Naive thymus-derived CD4-positive, alpha-beta T cell (primary cell): ENCODE measurements at regions not wholly inside any gene's neighbourhood (a gene's known extent, or its start where the extent isn't known, plus 50 kb on each side); places are given as distances from the start of the nearest gene placed in this dataset.

ENCODE experiments used
- ATAC-seq: fragments of 150-1000 bp; cut with Tn5 transposase; 2 replicates; pipeline ENCODE4 v1.10.0; 2021; ENCODE audit warnings: mild to moderate bottlenecking, moderate library complexity
- CTCF ChIA-PET: fragments of 350-600 bp; sonication (Branson Sonifier 250); formaldehyde crosslinking; loops from one replicate; lab custom pipeline; 2021; ENCODE audit warnings: antibody characterized with exemption; lab: Charles Lee
- POLR2A ChIA-PET: fragments of 350-600 bp; sonication (Branson Sonifier 250); formaldehyde crosslinking; loops from one replicate; lab custom pipeline; 2021; ENCODE audit warnings: antibody characterized with exemption, inconsistent platforms; lab: Charles Lee
- DNase-seq, 9 donors: peaks; one replicate each; pipeline versions ENCODE4 v3.0.0 to v3.0.0-alpha.2; 2020 to 2022; ENCODE audit warnings: mixed read lengths in 1 of 9
- H3K27ac ChIP-seq: one replicate; pipeline ENCODE4 v1.7.0; 2013; ENCODE audit warnings: mild to moderate bottlenecking, low read depth, low read length, moderate library complexity
- H3K27me3 ChIP-seq, 2 donors: one replicate each; pipeline ENCODE4 v1.7.0; 2013; ENCODE audit warnings: low read length in 2 of 2, mild to moderate bottlenecking in 2 of 2, moderate library complexity in 2 of 2; ENCODE audit not compliant: control insufficient read depth in 2 of 2, insufficient read depth in 2 of 2
- H3K36me3 ChIP-seq, 3 experiments: 1 replicate in 2 of 3; 2 replicates in 1 of 3; pipeline ENCODE4 v1.7.0; 2013; ENCODE audit warnings: low read length in 3 of 3, mild to moderate bottlenecking in 3 of 3, moderate library complexity in 1 of 3; ENCODE audit not compliant: insufficient read depth in 3 of 3, control insufficient read depth in 2 of 3
- H3K4me1 ChIP-seq, 2 donors: one replicate each; pipeline ENCODE4 v1.7.0; 2013; ENCODE audit warnings: low read length in 2 of 2, mild to moderate bottlenecking in 2 of 2, moderate library complexity in 1 of 2; ENCODE audit not compliant: control insufficient read depth in 2 of 2, insufficient read depth in 2 of 2
- H3K4me3 ChIP-seq: 2 replicates; pipeline ENCODE4 v1.7.0; 2013; ENCODE audit warnings: mild to moderate bottlenecking, low read length
- H3K9me3 ChIP-seq, 3 experiments: 1 replicate in 2 of 3; 2 replicates in 1 of 3; pipeline ENCODE4 v1.7.0; 2013; ENCODE audit warnings: low read length in 3 of 3; ENCODE audit not compliant: control insufficient read depth in 2 of 3
- H3K27ac Mint-ChIP-seq, 9 donors: one replicate each; pipeline ENCODE4 v1.8.0; 2020 to 2022; ENCODE audit warnings: mixed read lengths in 9 of 9, mild to moderate bottlenecking in 8 of 9, moderate library complexity in 5 of 9, inconsistent platforms in 2 of 9
- H3K27me3 Mint-ChIP-seq, 5 donors: one replicate each; pipeline ENCODE4 v1.8.0; 2021 to 2022; ENCODE audit warnings: mixed read lengths in 5 of 5, mild to moderate bottlenecking in 1 of 5
- H3K36me3 Mint-ChIP-seq, 5 donors: one replicate each; pipeline ENCODE4 v1.8.0; 2020 to 2022; ENCODE audit warnings: mixed read lengths in 5 of 5, mild to moderate bottlenecking in 3 of 5, inconsistent platforms in 1 of 5
- H3K4me1 Mint-ChIP-seq, 7 donors: one replicate each; pipeline ENCODE4 v1.8.0; 2020 to 2022; ENCODE audit warnings: mixed read lengths in 7 of 7, mild to moderate bottlenecking in 3 of 7, inconsistent platforms in 1 of 7
- H3K4me3 Mint-ChIP-seq, 10 donors: one replicate each; pipeline ENCODE4 v1.8.0; 2020 to 2022; ENCODE audit warnings: mild to moderate bottlenecking in 10 of 10, mixed read lengths in 10 of 10, moderate library complexity in 6 of 10, inconsistent platforms in 2 of 10
- H3K9me3 Mint-ChIP-seq, 11 donors: one replicate each; pipeline ENCODE4 v1.8.0; 2020 to 2022; ENCODE audit warnings: mixed read lengths in 11 of 11, mild to moderate bottlenecking in 4 of 11, inconsistent platforms in 1 of 11, moderate library complexity in 1 of 11
- intact Hi-C, 2 donors: fragments of 100-400 bp; cut with micrococcal nuclease; formaldehyde crosslinking; loops; one replicate each; pipeline ENCODE4 v1.15.1; 2023

- Histone ChIP-seq H3K4me3 (no peak overlapping the region), H3K27ac (no peak overlapping the region), H3K4me1 (no peaks in the 10 kb centered on the region), H3K36me3 (no peaks in the 10 kb centered on the region), H3K27me3 (no peaks in the 10 kb centered on the region), H3K9me3 (no peaks in the 10 kb centered on the region)
- Mint-ChIP-seq H3K9me3 (peaks cover 0 to 9% (median 0%) of the 10 kb centered on the region in 11 donors), H3K27me3 (no peaks in the 10 kb centered on the region), H3K27ac (no peak overlapping the region), H3K36me3 (no peaks in the 10 kb centered on the region), H3K4me1 (no peaks in the 10 kb centered on the region), H3K4me3 (no peak overlapping the region)
- CTCF ChIA-PET: no interaction called here
- intact Hi-C loops: no loop called here
- DNase-seq (no peak), ATAC-seq (no peak)
- POLR2A ChIA-PET: no interaction called here
These were observed 119.9 kb upstream of the MPPED2 start for GRCh38 chr11:30705913-30706675.

- Mint-ChIP-seq H3K27ac (no peak overlapping the region), H3K9me3 (peaks cover 0 to 6% (median 0%) of the 10 kb centered on the region in 11 donors), H3K4me3 (no peak overlapping the region), H3K27me3 (no peaks in the 10 kb centered on the region), H3K4me1 (no peaks in the 10 kb centered on the region), H3K36me3 (no peaks in the 10 kb centered on the region)
- ChIA-PET POLR2A (no interaction called here), CTCF (no interaction called here)
- Histone ChIP-seq H3K36me3 (no peaks in the 10 kb centered on the region), H3K4me3 (no peak overlapping the region), H3K4me1 (no peaks in the 10 kb centered on the region), H3K9me3 (no peaks in the 10 kb centered on the region), H3K27me3 (no peaks in the 10 kb centered on the region), H3K27ac (no peak overlapping the region)
- intact Hi-C loops: no loop called here
- ATAC-seq: no peak
- DNase-seq: no peak
These were observed 112.3 kb upstream of the MPPED2 start for GRCh38 chr11:30698425-30698824.

DNA sequence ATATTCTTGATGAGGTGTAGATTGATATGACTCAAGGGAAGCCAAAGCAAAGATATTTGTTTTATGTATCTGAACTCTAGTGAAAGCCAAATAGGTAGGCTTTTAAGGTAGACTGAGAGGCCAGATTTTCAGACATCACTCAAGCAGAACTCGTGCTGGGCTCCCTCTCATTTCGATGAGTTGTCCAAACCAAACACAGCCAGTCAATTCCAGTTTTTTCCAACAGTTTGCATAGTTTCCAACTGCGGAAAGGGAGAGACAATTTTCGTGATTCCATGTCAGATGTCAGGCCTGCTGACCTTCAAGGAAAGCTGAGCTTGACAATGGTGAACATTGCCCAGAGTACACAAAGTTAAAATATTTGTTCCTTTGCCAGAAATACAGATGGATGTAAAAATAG, 110.9 kb upstream of the MPPED2 start:
- no peak overlapping the region for H3K27ac Mint-ChIP-seq
- ATAC-seq (no peak), DNase-seq (no peak)
- no peaks in the 10 kb centered on the region for H3K9me3 ChIP-seq
- no peak overlapping the region for H3K4me3 Mint-ChIP-seq
- POLR2A ChIA-PET: no interaction called here
- no peaks in the 10 kb centered on the region for H3K4me1 ChIP-seq
- H3K27me3 Mint-ChIP-seq: no peaks in the 10 kb centered on the region
- H3K9me3 Mint-ChIP-seq: peaks cover 0 to 6% (median 0%) of the 10 kb centered on the region in 11 donors
- H3K4me3 ChIP-seq: no peak overlapping the region
- H3K27ac ChIP-seq: no peak overlapping the region
- H3K36me3 ChIP-seq: no peaks in the 10 kb centered on the region
- CTCF ChIA-PET: no interaction called here
- no peaks in the 10 kb centered on the region for H3K4me1 Mint-ChIP-seq
- no peaks in the 10 kb centered on the region for H3K27me3 ChIP-seq
- no peaks in the 10 kb centered on the region for H3K36me3 Mint-ChIP-seq
- intact Hi-C loops: no loop called here

DNA sequence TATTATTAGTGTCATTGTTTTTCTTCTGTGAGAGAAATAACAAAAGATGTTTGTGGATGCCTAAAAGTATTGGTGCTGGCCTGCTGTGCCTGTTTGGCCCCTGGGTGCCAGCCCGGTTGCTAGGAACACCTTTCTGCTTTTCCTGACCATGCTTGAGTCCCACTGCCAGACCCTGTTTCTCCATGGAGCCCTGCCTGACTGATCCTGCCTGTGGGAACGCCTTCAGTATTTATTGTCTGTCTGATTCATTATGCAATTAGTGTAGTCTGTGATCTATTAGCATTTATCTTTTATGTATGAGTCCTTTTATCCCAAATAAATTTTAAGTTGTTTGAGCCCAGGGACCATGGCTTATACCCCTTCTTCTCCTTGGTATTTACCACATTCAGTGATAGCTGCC, 98.6 kb upstream of the MPPED2 start:
- no peaks in the 10 kb centered on the region for H3K27me3 Mint-ChIP-seq
- H3K36me3 Mint-ChIP-seq: no peaks in the 10 kb centered on the region
- H3K9me3 ChIP-seq: no peaks in the 10 kb centered on the region
- no peaks in the 10 kb centered on the region for H3K4me1 ChIP-seq
- DNase-seq (no peak), ATAC-seq (no peak)
- peaks cover 3 to 19% (median 7%) of the 10 kb centered on the region in 11 donors for H3K9me3 Mint-ChIP-seq
- H3K27me3 ChIP-seq: no peaks in the 10 kb centered on the region
- H3K4me3 Mint-ChIP-seq: no peak overlapping the region
- H3K36me3 ChIP-seq: no peaks in the 10 kb centered on the region
- no peak overlapping the region for H3K27ac Mint-ChIP-seq
- POLR2A ChIA-PET: no interaction called here
- no peaks in the 10 kb centered on the region for H3K4me1 Mint-ChIP-seq
- H3K4me3 ChIP-seq: no peak overlapping the region
- CTCF ChIA-PET: no interaction called here
- intact Hi-C loops: no loop called here
- no peak overlapping the region for H3K27ac ChIP-seq

- no peak overlapping the region for H3K4me3 Mint-ChIP-seq
- H3K36me3 ChIP-seq: no peaks in the 10 kb centered on the region
- POLR2A ChIA-PET: no interaction called here
- no peaks in the 10 kb centered on the region for H3K9me3 ChIP-seq
- H3K4me1 Mint-ChIP-seq: no peaks in the 10 kb centered on the region
- intact Hi-C loops: no loop called here
- no peaks in the 10 kb centered on the region for H3K4me1 ChIP-seq
- no peak for DNase-seq
- no peak overlapping the region for H3K27ac ChIP-seq
- H3K27me3 ChIP-seq: no peaks in the 10 kb centered on the region
- no peak overlapping the region for H3K4me3 ChIP-seq
- no peaks in the 10 kb centered on the region for H3K27me3 Mint-ChIP-seq
- CTCF ChIA-PET: no interaction called here
- no peaks in the 10 kb centered on the region for H3K36me3 Mint-ChIP-seq
- ATAC-seq: no peak
- H3K9me3 Mint-ChIP-seq: peaks cover 0 to 11% (median 5%) of the 10 kb centered on the region in 11 donors
- H3K27ac Mint-ChIP-seq: no peak overlapping the region
These were observed 97.0 kb upstream of the MPPED2 start for GRCh38 chr11:30683176-30683575.

DNA sequence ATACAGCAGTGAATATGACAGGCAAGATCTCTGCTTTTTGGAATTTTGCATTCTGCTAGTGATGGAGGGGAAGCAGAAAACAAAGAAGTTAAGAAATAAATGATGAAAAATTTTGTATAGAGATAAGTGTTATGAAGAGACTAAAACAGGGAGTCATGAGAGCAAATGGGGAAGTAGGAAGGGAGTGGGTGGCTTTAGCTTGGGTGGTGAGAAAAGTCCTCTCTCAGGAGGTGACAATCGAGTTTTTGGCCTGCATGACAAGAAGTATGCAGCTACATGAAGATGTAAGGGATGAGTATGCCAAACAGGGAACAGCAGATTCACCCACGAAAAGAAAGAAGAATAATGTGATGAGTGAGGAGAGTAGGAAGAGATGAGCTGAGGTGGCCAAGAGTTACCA, 80.7 kb upstream of the MPPED2 start:
- H3K9me3 ChIP-seq: no peaks in the 10 kb centered on the region

DNA sequence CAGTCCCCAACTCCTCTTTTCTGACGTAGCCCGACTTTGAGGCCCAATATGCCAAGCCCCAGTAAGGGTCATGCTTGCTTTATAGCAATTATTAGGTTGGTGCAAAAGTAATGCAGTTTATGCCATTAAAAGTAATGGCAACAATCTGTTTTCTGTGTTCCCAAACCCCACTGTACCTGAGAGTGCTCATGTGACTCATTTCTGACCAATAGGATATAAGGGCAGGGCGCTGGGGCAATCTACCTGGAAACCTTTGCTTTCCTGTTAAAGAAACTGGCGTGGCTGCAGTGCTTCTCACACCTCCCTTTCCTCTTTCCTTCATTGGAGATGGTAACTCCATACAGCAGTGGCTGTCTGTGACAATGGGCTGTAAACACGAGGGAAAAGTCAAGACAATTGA, 78.9 kb upstream of the MPPED2 start:
- Histone ChIP-seq H3K9me3 (no peaks in the 10 kb centered on the region), H3K27me3 (no peaks in the 10 kb centered on the region), H3K4me1 (no peaks in the 10 kb centered on the region), H3K4me3 (no peak overlapping the region), H3K36me3 (no peaks in the 10 kb centered on the region), H3K27ac (no peak overlapping the region)
- intact Hi-C loops: no loop called here
- no peak for ATAC-seq
- Mint-ChIP-seq H3K4me1 (no peaks in the 10 kb centered on the region), H3K36me3 (no peaks in the 10 kb centered on the region), H3K27me3 (peaks cover 0 to 3% (median 0%) of the 10 kb centered on the region in 5 donors), H3K4me3 (no peak overlapping the region), H3K27ac (no peak overlapping the region), H3K9me3 (peaks cover 0 to 16% (median 3%) of the 10 kb centered on the region in 11 donors)
- ChIA-PET POLR2A (no interaction called here), CTCF (no interaction called here)
- no peak for DNase-seq

More for the DNA sequence above, 80.7 kb upstream of the MPPED2 start:
- ChIA-PET POLR2A (no interaction called here), CTCF (no interaction called here)
- no peak overlapping the region for H3K4me3 ChIP-seq
- peaks cover 0 to 16% (median 3%) of the 10 kb centered on the region in 11 donors for H3K9me3 Mint-ChIP-seq
- peaks cover 0 to 4% (median 0%) of the 10 kb centered on the region in 5 donors for H3K36me3 Mint-ChIP-seq
- no peak overlapping the region for H3K27ac ChIP-seq
- intact Hi-C loops: no loop called here
- H3K4me1 ChIP-seq: no peaks in the 10 kb centered on the region
- H3K36me3 ChIP-seq: no peaks in the 10 kb centered on the region
- H3K27me3 ChIP-seq: no peaks in the 10 kb centered on the region
- DNase-seq (no peak), ATAC-seq (no peak)
- no peak overlapping the region for H3K27ac Mint-ChIP-seq
- no peaks in the 10 kb centered on the region for H3K4me1 Mint-ChIP-seq
- H3K27me3 Mint-ChIP-seq: peaks cover 0 to 5% (median 3%) of the 10 kb centered on the region in 5 donors
- H3K4me3 Mint-ChIP-seq: no peak overlapping the region
